Smooth muscle cell (in vitro differentiated cells): ENCODE measurements at regions not wholly inside any gene's neighbourhood (a gene's known extent, or its start where the extent isn't known, plus 50 kb on each side); places are given as distances from the start of the nearest gene placed in this dataset.

Experiments
- DNase-seq: peaks from one replicate; lab custom pipeline; 2025; ENCODE audit not compliant: unreplicated experiment; lab: John Stamatoyannopoulos, UW
- H2AFZ ChIP-seq: fragments of 200-600 bp; sonication (generic); 2 replicates; pipeline ENCODE4 v1.6.0; 2016; ENCODE audit warnings: antibody characterized with exemption, low read depth, mild to moderate bottlenecking
- H3F3A ChIP-seq: fragments of 200-600 bp; sonication (generic); 2 replicates; pipeline ENCODE4 v1.6.0; 2017; ENCODE audit warnings: antibody characterized with exemption, low read depth
- H3K27ac ChIP-seq: fragments of 200-600 bp; sonication (generic); 2 replicates; pipeline ENCODE4 v1.5.1; 2016; ENCODE audit warnings: low read depth, mild to moderate bottlenecking
- H3K27me3 ChIP-seq: fragments of 200-600 bp; sonication (generic); 2 replicates; pipeline ENCODE4 v1.6.1; 2016; ENCODE audit warnings: low read depth, mild to moderate bottlenecking
- H3K36me3 ChIP-seq: fragments of 200-600 bp; sonication (generic); 2 replicates; pipeline ENCODE4 v1.5.1; 2016; ENCODE audit warnings: low read depth
- H3K4me1 ChIP-seq: fragments of 200-600 bp; sonication (generic); 2 replicates; pipeline ENCODE4 v1.5.1; 2016; ENCODE audit warnings: low read depth
- H3K4me2 ChIP-seq: fragments of 200-600 bp; sonication (generic); 2 replicates; pipeline ENCODE4 v1.6.0; 2016; ENCODE audit warnings: mild to moderate bottlenecking
- H3K4me3 ChIP-seq: fragments of 200-600 bp; sonication (generic); 2 replicates; pipeline ENCODE4 v1.5.1; 2016; ENCODE audit warnings: mild to moderate bottlenecking
- H3K79me2 ChIP-seq: fragments of 200-600 bp; sonication (generic); 2 replicates; pipeline ENCODE4 v1.6.0; 2016; ENCODE audit warnings: low read depth, mild to moderate bottlenecking
- H3K9ac ChIP-seq: fragments of 200-600 bp; sonication (generic); 2 replicates; pipeline ENCODE4 v1.6.0; 2016; ENCODE audit warnings: low read depth
- H3K9me3 ChIP-seq: fragments of 200-600 bp; sonication (generic); replicated peaks from 2 replicates; pipeline ENCODE4 v1.5.1; 2016; ENCODE audit warnings: low read depth
- H4K20me1 ChIP-seq: fragments of 200-600 bp; sonication (generic); 2 replicates; pipeline ENCODE4 v1.6.0; 2016; ENCODE audit warnings: low read depth
- WGBS: methylation state at CpG from one replicate; pipeline ENCODE4 v1.1.7; 2016; ENCODE audit warnings: low lambda C conversion rate; 5-methylcytosine and 5-hydroxymethylcytosine counted together
- TF ChIP-seq, protein P1 (sequence below): fragments of 200-600 bp; sonication (generic); IDR thresholded peaks from 2 replicates; pipeline ENCODE4 v1.5.1; 2017; ENCODE audit warnings: borderline replicate concordance, mild to moderate bottlenecking, antibody characterized with exemption; ENCODE audit not compliant: insufficient read depth, poor library complexity, severe bottlenecking

GRCh38 chr5:174210596-174211276, 165.2 kb downstream of the NSG2 start:
- Histone ChIP-seq H3K36me3 (no peaks in the 10 kb centered on the region), H3K79me2 (no peaks in the 10 kb centered on the region)
- WGBS: 76% methylated on average over 8 of the region's 8 CpGs

DNA sequence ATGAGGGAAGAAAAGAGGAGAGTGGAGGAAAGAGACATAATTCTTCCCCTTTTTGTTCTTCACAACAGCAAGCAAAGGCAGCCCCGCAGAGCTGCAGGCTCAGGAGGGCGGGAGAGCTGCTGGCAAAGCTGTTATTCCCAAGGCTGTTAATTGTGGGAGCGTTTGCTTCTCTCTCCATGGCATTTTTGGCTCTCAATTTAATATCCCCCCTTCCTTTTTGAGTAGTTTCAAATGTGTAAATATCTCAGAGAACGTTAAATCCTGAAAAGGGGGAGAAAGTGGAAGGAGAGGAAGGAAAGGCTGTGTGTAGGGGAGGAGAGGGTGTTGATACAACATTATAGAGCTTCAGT, 165.7 kb downstream of the NSG2 start:
- TF ChIP-seq, protein P1, sequence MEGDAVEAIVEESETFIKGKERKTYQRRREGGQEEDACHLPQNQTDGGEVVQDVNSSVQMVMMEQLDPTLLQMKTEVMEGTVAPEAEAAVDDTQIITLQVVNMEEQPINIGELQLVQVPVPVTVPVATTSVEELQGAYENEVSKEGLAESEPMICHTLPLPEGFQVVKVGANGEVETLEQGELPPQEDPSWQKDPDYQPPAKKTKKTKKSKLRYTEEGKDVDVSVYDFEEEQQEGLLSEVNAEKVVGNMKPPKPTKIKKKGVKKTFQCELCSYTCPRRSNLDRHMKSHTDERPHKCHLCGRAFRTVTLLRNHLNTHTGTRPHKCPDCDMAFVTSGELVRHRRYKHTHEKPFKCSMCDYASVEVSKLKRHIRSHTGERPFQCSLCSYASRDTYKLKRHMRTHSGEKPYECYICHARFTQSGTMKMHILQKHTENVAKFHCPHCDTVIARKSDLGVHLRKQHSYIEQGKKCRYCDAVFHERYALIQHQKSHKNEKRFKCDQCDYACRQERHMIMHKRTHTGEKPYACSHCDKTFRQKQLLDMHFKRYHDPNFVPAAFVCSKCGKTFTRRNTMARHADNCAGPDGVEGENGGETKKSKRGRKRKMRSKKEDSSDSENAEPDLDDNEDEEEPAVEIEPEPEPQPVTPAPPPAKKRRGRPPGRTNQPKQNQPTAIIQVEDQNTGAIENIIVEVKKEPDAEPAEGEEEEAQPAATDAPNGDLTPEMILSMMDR: no peak
- no peaks in the 10 kb centered on the region for H3K9me3 ChIP-seq
- WGBS: 81% methylated on average over 4 of the region's 4 CpGs
- no peak overlapping the region for H3K4me3 ChIP-seq
- no peaks in the 10 kb centered on the region for H3K79me2 ChIP-seq
- H3K4me2 ChIP-seq: no peak overlapping the region
- H3F3A ChIP-seq: no peaks in the 10 kb centered on the region
- no peak overlapping the region for H2AFZ ChIP-seq
- H3K9ac ChIP-seq: no peak overlapping the region
- no peaks in the 10 kb centered on the region for H3K36me3 ChIP-seq
- peaks cover 8% of the 10 kb centered on the region for H3K4me1 ChIP-seq
- no peak for DNase-seq
- no peaks in the 10 kb centered on the region for H4K20me1 ChIP-seq
- H3K27ac ChIP-seq: no peak overlapping the region
- H3K27me3 ChIP-seq: peaks cover 46% of the 10 kb centered on the region

More at GRCh38 chr5:174210596-174211276, 165.2 kb downstream of the NSG2 start:
- no peak overlapping the region for H3K4me3 ChIP-seq
- H3K4me1 ChIP-seq: peaks cover 8% of the 10 kb centered on the region
- H3K9me3 ChIP-seq: no peaks in the 10 kb centered on the region
- H3K9ac ChIP-seq: no peak overlapping the region
- H3K27ac ChIP-seq: no peak overlapping the region
- DNase-seq: no peak
- H3K27me3 ChIP-seq: peaks cover 46% of the 10 kb centered on the region
- no peaks in the 10 kb centered on the region for H4K20me1 ChIP-seq
- no peak overlapping the region for H2AFZ ChIP-seq
- no peak overlapping the region for H3K4me2 ChIP-seq
- no peaks in the 10 kb centered on the region for H3F3A ChIP-seq
- TF ChIP-seq, protein P1: no peak

DNA sequence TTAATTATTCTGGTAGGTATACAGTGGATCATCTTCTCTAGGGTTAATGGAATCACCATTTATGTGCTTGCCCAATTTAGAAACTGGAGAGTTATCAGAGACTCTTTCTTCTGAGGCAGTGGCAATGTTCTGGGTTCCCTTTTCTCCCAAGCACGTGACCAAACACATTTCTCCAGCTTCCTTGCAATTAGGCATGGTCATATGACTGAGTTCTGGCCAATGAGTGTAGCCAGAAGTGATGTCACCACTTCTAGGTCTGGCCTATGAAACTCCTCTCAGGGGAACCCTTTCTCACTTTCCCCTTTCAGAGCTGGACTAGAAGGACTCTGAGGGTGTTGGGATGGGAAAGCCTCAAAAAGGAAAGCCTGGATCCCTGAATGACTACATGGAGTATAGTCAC, 172.0 kb downstream of the NSG2 start:
- Histone ChIP-seq H3K27ac (no peak overlapping the region), H4K20me1 (no peaks in the 10 kb centered on the region), H3K4me3 (no peak overlapping the region), H3K9ac (no peak overlapping the region), H3K27me3 (peaks cover 22% of the 10 kb centered on the region), H3K9me3 (no peaks in the 10 kb centered on the region), H3F3A (no peaks in the 10 kb centered on the region), H3K4me1 (no peaks in the 10 kb centered on the region), H3K79me2 (no peaks in the 10 kb centered on the region), H3K4me2 (no peak overlapping the region), H2AFZ (no peak overlapping the region), H3K36me3 (no peaks in the 10 kb centered on the region)
- DNase-seq: no peak
- TF ChIP-seq, protein P1: no peak
- WGBS: 58% methylated on average over 1 of the region's 1 CpG

GRCh38 chr5:174218162-174218561, 172.7 kb downstream of the NSG2 start:
- H4K20me1 ChIP-seq: no peaks in the 10 kb centered on the region
- no peak overlapping the region for H2AFZ ChIP-seq
- no peaks in the 10 kb centered on the region for H3F3A ChIP-seq
- no peaks in the 10 kb centered on the region for H3K4me1 ChIP-seq
- H3K9me3 ChIP-seq: no peaks in the 10 kb centered on the region
- H3K4me3 ChIP-seq: no peak overlapping the region
- no peak overlapping the region for H3K4me2 ChIP-seq
- H3K27ac ChIP-seq: no peak overlapping the region
- peaks cover 19% of the 10 kb centered on the region for H3K27me3 ChIP-seq
- TF ChIP-seq, protein P1: no peak
- no peak for DNase-seq
- no peaks in the 10 kb centered on the region for H3K79me2 ChIP-seq
- no peak overlapping the region for H3K9ac ChIP-seq
- WGBS: 85% methylated on average over 2 of the region's 2 CpGs
- no peaks in the 10 kb centered on the region for H3K36me3 ChIP-seq
